GM18511 (cell line): ENCODE measurements at regions not wholly inside any gene's neighbourhood (a gene's known extent, or its start where the extent isn't known, plus 50 kb on each side); places are given as distances from the start of the nearest gene placed in this dataset.
A peak's percentile ranks its signal among the peaks of the same experiment; 100 is the strongest.

Experiments
- ATAC-seq: cut with Tn5 transposase; IDR thresholded peaks from one replicate; pipeline ENCODE4 v1.9.1; 2021; ENCODE audit warnings: mild to moderate bottlenecking, moderate library complexity; ENCODE audit not compliant: unreplicated experiment

DNA sequence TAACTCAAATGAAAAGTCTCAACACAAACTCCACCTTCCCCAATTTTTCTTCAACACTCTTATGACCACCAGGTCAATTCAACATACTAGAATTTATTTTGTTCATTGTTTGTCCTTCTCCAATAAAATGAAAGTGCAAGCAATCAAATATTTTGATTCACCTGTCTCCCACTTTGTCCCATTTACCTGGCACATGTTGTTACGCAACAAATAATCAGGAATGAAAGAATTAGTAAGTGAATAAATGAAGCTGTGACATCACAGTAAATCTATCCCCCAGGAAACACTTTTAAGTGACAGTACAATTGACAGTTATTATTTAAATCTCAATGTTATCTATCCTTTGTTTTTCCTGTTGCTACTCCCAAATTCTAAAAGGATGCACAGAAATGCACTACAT lies 393.7 kb upstream of the OPRM1 start:
- no peak for ATAC-seq

DNA sequence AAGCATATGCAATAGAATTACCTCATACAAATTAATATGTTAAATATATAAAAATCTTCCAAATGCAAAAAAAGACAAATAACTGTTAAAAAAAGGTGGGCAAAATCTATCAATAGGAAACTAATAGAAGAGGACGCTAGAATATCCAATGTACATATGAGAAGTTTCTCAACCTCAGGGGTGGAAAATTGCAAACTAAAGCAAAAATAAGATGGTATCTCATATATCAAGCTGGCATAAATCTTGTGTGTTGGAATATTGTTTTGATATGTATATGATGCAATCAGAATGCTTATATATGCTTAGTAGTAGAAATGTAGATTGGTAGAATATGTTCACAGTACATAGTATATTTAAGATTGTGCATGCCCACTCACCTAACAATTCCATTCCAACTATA lies 395.0 kb upstream of the OPRM1 start:
- ATAC-seq: no peak

DNA sequence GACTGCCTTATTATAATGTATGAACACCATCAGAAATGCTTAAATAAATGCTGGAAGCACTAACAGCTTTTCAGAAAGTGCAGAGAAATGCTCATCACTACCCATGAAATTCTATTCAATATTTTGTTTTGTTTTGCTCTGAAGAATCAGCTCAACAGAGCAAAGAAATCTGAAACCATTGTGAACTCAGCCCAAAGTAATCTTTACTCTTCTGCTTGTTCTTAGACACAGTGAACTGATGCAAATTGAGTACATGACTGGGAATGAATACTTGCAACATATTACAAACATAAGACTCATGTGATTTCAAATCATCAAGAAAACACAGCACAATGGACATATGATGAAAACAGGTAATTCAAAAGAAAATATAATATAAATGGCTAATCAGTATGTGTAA lies 404.6 kb upstream of the OPRM1 start:
- ATAC-seq: no peak

DNA sequence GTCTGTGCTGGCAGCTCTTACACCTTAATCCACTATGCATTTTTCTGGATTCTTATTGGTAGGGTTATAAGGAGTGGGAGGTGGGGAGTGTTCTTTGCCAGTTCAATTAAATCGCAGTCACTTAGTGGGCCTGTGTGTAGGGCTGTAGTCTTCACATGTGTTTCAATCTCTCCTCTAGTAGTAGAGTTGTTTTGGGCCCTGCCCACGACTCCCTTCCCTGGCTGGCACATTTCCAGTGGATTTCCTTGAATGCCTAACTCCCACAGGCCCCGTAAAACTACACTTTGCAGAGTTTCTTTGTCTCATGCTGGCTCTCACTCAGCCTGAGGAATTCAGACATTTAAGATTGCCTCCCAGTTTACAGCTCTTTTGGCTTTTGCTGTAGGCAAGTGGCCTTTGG lies 414.0 kb upstream of the OPRM1 start:
- ATAC-seq: no peak

DNA sequence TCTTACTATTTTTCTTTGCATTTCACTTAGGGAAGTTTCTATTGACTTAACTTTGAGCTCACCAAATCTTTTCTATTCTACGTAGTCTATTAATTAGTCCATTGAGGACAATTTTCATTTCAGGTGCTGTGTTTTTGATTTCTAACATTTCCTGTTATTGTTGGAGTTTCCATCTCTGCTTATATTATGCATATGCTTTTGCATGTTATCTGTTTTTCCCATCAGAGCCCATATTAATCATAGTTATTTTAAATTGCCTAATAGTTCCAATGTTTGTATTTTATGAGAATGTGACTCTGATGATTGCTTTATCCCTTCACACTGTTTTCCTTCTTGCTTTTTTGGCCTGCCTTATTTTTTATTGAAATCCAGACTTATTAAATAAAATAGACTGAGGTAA lies 414.5 kb upstream of the OPRM1 start:
- ATAC-seq: no peak

DNA sequence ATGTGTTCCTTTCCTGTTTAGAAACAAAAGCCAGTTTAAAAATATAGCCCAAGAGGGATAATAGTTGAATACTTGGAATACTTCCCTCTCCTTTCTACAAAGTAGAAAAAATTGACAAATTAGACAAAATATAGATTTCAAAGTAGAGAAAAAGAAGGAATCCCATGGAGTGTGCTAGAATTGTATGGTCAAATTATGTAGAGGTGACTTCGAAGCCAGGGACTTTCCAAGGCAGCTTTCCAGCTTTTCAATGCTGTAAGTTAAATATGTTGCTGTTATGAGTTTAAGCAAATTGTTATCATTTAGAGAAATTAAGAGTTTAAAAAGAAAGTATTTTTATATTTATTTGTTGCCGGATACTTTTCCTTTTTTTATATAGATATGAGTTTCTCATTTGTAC lies 415.5 kb upstream of the OPRM1 start:
- no peak for ATAC-seq

DNA sequence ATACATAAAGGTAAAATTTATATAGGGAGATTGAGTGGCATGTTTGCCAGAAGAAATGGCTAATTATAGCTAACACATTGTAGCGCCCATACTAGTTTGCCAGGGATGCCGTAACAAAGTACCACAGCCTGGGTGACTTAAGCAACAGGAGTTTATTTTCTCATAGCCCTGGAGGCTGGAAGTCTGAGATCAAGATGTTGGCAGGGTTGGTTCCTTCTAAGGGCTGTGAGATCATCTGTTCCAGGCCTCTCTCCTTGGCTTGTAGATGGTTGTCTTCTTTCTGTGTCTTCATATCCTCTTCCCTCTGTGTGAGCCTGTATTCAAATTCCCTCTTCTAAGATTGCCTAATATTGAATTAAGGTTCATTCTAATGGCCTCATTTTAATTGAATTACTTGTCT lies 417.5 kb upstream of the OPRM1 start:
- ATAC-seq: no peak

DNA sequence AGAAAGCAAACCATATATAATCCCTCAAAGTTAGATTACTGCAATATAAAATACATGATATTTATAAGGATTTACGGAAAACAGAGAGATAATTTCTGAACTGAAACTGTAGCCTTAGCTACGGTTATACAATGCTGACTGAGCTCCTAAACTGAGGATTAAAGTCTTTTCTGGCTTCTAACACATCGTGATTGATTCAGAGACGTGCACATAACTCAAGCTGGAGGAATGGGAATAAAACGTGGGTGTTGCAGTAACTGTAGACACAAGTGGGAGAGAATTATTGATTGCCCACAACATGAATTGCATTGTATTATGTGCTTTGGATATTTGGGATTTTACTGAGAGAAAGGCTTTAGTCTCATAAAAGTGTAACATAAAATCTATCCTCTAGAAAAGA lies 418.0 kb upstream of the OPRM1 start:
- no peak for ATAC-seq

DNA sequence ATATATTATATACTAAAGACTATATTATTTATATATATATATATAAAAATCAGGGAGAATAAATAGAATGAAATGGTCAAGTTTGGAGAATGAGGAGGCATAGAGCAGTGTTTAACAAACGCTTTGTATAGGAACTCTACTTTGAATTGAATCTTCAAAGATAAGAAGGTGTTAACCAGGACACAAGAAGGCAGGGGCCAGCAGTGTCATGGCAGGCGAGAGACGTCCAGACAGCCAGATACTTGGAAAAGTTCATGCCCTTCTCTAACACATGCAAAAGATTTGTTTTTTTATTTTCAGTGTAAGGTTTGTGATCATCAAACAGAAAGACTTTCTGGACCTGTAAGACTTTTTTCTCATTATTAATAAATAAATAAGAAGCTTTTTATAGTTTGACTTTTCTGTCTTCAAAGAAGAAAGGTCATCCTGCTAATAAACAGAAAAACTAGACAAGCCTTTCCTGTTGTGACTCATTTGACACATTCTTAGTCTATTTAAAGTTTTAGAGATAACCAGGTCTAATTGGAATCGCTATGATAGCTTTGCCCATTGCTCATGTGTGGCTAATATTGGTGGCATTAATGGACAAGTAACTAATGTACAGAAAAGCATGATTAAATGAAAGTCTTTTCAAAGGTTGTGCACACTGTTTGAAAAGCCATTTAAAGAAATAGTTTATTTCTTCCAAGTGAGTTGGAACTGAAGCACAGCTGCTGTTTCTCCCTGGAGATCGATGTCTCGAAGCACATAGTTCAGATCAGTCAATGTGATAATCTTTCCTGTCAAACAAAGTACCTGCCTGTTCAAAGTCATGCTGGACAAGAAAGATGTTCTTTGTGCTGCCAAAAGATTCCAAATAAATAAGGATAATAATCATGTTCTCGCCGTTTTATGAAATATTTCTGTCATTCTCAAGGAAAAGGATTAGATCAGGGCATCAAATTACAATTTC lies 420.4 kb upstream of the OPRM1 start:
- no peak for ATAC-seq

DNA sequence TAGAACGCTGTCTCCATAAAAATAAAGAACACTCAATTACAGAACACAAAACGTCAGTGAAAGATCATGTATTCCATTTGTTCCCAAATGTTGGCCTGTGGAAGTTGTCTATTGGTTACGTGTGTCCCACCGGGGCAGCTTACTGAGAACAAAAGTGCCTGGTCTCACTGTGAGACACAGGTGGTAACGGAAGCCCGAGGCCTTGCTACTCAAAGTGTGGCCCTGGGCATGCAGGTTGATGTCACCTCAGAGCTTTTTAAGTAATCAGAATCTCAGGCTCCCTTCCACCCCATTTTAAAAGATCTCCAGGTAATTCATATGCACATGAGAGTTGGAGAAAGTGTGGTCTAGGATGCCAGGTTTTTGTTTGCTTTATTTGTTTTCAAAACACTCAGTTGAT lies 422.5 kb upstream of the OPRM1 start:
- ATAC-seq: no peak

DNA sequence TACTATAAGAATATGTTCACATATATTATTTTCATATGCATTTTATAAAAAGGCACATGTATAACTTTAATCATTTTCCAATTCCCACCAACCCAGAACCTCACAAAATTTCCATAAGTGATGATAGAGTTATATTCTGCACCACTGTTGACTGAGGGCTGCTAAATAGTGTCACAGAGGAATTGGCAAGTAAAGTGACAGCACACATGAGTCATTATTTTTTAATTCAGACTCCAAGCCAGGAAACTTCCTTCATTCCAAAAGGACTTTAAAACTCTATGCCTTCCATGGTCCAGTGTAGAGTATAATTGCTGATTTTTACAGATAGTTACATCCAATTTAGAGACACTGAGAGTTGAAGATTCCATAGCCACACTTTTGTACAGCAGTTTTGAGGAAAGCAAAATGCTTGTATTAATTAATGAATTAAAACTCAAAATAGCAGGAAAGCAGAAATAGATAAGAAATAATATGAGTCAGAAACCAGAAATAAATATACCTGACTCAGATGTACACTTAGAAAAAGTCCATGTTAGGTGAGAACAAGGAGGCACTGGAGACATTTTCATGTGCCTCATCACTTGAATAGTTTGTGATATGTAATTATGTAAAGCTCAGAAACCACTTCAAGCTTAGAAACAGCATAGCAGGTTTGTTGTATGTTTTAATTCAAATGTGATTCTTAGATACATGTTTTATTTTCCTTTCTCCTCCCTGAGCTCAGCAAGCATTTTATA lies 425.2 kb upstream of the OPRM1 start:
- ATAC-seq: no peak

DNA sequence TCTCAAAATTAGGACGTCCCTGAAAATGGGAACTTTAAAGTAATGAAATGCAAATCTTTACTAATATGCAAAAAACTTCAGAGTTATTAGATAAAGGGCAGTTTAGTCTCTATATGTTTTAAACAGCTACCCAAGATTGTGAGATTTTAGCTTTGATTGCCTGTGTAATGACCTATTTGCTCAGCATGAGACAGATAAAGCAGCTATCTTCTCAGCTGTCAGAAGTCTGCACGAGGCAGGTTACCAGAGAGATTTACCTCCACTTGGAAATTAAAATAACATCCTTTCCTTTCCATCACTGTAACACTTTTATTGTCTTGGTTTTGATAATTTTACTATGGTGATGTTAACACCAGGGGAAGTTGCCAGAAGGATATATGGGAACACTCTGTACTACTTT lies 436.6 kb upstream of the OPRM1 start:
- ATAC-seq: no peak

DNA sequence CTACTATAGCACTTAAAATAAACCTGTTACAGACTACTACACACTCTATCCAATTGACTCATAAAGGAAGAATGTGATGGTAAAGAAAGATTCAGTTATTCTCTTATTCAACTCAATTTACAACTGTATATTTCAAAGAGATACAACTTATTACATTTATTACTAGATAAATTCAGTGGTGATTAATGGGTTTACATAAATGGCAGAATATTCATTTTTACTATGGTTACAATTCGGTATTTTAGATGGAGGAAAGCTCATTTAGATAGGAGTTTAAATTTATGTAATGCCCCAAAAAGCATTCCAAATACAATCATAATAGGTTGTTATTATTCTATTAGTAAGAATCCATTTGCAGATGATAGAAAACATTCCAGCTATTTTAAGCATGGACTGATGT lies 439.1 kb upstream of the OPRM1 start:
- ATAC-seq: no peak

DNA sequence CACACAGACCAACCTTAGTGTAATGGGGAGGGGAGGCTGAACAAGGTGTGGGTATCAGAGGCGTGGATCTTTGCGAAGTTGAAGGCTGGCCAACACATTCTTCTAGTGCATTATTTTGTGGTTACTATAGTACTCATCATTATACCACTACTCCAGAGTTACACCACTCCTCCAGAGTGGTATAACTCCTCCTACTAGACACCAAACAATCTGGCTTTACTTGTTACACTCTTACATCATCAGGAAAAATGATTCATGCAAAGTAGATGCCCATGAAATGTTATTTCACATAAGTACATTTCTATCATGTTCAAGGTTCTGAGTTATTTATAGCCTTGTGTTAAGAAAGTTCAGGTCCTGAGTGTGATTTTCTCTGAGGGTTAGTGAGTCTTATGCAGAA lies 443.1 kb upstream of the OPRM1 start:
- no peak for ATAC-seq

DNA sequence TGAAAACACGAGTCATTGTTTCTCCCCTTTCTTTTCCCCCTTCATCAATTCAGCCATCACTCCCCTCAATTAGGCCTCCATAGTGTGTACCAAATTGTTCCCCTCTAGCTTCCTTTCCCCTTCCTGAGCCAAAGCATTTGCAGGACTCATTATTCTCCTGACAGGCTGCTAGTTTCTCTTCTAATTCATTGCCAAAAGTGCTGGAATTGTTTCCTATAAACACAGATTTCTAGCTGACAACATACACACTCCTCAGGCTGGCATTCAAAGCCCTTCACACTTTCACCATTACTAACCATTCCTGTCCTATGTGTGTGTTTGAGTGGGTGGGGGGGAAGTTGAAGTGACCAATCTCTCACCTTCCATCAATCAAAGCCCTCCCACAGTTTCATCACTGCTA lies 444.2 kb upstream of the OPRM1 start:
- ATAC-seq: no peak

DNA sequence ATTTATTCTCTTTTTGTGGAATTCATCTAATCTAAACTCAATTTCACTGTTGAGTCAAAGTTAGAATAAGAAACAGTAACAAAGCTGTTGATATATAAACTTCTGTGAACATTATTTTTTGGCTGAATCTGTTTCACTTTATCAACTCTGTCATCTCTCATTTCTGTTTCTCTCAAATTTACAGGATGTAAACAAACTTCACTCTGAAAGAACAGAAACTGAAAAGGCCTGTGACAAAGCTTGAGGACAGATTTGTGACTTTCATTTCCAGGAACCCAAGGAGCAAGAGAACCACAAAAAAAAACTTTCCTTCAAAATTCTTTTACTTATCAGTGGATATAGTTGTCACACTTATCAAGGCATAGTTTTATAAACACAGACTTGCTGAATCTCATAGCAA lies 447.9 kb upstream of the OPRM1 start:
- peak; percentile 71 for ATAC-seq

DNA sequence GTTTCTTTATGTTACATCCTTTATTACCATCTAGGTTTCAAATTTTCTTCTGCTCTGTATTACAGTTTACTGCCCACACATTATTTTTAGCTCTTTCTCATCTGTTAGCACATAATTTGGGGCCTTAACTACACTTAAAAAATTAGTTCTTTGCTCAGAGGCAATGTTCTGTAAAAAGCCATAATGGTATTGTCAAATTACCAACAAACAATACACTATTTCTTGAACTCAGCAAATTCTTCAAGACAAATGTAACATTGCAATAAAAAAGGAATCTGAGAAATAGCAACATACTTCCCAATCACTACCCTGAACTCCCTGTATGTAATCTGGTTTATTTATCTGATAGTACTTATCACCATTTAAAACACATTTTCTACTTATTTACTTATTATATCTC lies 448.6 kb upstream of the OPRM1 start:
- no peak for ATAC-seq

DNA sequence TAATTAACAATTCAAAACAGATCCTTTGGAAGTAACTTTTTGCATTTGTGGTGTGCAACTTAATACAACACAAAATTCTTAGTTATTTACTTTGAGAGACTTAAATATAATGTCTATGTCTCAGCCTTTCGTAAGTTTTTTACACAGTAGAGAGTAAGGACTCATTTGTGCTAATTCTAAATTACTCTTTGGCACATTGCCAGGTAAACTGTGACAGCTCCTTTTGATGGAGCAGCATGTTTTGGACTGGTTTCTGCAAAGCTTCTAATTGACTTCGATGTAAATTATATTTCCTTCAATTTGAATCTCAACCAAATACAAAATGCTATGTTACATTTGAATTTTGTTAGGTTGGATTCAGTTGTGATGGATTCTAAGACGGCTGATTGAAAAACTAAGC lies 450.7 kb upstream of the OPRM1 start:
- no peak for ATAC-seq

DNA sequence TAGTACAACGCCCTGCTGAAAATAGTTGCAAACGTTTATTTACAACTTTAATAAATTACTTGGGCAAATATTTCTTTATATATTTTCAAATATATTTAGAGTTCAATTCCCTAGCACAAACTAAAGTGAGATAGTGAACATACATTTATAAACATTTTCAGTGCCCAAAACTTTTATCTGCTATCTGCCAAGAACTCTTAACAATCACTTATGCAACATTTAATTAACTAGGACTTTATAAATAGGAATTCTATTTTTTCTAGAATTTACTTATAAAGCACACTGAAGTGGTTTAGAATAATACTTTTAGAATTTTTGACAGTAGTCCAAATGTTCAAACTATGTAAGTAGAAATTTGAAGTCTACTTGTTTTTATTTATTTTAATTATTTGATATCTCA lies 452.6 kb upstream of the RGS17 start:
- no peak for ATAC-seq

DNA sequence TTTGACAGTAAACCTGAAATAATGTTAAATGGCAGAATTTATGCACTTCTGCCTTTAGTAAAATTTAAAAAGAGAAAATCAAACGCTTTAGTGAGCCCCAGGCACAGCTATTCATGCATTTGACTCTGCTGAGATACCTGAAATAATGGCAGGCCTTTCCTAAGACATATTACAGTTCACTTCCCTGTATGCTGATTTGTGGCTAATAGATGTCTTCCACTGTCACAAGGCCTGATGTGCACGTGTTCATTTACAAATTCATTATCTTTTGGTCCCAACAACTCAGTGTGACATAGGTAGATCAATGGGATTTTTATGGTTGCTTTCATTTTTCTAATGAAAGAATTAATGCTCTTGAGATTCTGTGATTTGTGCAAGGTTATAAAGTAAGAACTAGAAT lies 449.7 kb upstream of the RGS17 start:
- ATAC-seq: no peak

DNA sequence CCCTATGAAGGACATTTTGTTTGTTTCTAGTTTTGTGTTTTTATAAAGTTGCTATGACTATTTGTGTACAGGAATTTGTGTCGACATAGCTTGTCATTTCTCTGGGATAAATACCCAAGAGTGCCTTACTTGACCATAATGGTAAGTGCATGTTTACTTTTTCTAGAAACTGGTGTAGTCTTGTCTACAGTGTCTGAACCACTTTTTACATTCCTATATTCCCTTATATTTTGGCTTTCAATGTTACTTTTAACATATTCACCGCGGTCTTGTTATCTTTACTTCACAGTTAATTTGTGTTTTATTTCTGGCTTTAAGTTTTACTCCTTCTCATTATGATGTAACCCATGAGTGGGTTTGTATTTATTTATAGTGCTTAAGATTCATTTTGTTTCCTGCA lies 444.4 kb upstream of the RGS17 start:
- ATAC-seq: no peak

DNA sequence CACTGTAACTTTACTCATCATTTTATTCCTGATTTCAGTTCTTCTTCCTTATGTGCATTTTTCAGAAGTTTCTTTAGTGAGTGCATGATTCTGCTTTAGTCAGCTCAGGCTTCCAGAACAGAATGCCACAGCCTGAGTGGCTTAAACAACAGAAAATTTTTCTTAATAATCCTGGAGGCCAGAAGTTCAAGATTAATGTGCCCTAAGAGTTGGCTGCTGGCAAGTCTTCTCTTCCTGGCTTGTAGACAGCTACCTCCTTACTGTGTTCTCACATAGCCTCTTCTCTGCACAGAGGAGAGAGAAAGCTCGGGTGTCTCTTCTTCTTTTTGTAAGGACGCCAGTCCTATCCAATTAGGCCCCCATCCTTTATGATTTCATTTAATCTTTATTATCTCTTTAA lies 443.1 kb upstream of the RGS17 start:
- ATAC-seq: no peak
